ENCODE measurements at regions not wholly inside any gene's neighbourhood (a gene's known extent, or its start where the extent isn't known, plus 50 kb on each side); places are given as distances from the start of the nearest gene placed in this dataset.

GRCh38 chr7:125892434-125892833 is 962.8 kb upstream of the POT1 start:
- DNase-seq, result no peak
- no peak for ATAC-seq
- intact Hi-C loops (cut with DNase I), result no loop called here
- no peaks in the 10 kb centered on the region for H3K36me3 ChIP-seq
- H3K4me3 ChIP-seq, result no peak overlapping the region
- H3K9me3 ChIP-seq, result peaks cover 0 to 9% (median 0%) of the 10 kb centered on the region in 11 donors
- H3K4me1 ChIP-seq, result no peaks in the 10 kb centered on the region
- WGBS, 2 donors, result 76 to 77% methylated on average over 1 of the region's 1 CpG
- no peaks in the 10 kb centered on the region for H3K27me3 ChIP-seq
- H3K27ac ChIP-seq, result no peak overlapping the region
- TF ChIP-seq CTCF (IDR thresholded peaks at IDR 0.05), result no peak

- Histone ChIP-seq H3K36me3 (no peaks in the 10 kb centered on the region), H3K4me3 (no peak overlapping the region), H3K4me1 (no peaks in the 10 kb centered on the region), H3K27me3 (no peaks in the 10 kb centered on the region), H3K27ac (no peak overlapping the region), H3K9me3 (peaks cover 0 to 31% (median 0%) of the 10 kb centered on the region in 11 donors)
- intact Hi-C loops (cut with DNase I), result no loop called here
- no peak for ATAC-seq
- no peak for TF ChIP-seq CTCF (IDR thresholded peaks at IDR 0.05)
- 46 to 47% methylated on average over 6 of the region's 6 CpGs for WGBS, 2 donors
- DNase-seq, result no peak
Measured at GRCh38 chr7:125878988-125879387, 949.4 kb upstream of the POT1 start.

- WGBS, 2 donors, result 71 to 76% methylated on average over 2 of the region's 2 CpGs
- intact Hi-C loops (cut with DNase I), result no loop called here
Measured at GRCh38 chr7:125878235-125878956, 948.8 kb upstream of the POT1 start.

GRCh38 chr7:125877246-125877645 is 947.6 kb upstream of the POT1 start:
- no peaks in the 10 kb centered on the region for H3K27me3 ChIP-seq
- H3K27ac ChIP-seq, result no peak overlapping the region
- no peaks in the 10 kb centered on the region for H3K36me3 ChIP-seq
- H3K4me1 ChIP-seq, result no peaks in the 10 kb centered on the region
- ATAC-seq (no peak), DNase-seq (no peak)
- intact Hi-C loops (cut with DNase I), result no loop called here
- 66 to 78% methylated on average over 2 of the region's 2 CpGs for WGBS, 2 donors
- no peak overlapping the region for H3K4me3 ChIP-seq
- TF ChIP-seq CTCF (IDR thresholded peaks at IDR 0.05), result no peak
- peaks cover 0 to 31% (median 0%) of the 10 kb centered on the region in 11 donors for H3K9me3 ChIP-seq

More at GRCh38 chr7:125878235-125878956, 948.8 kb upstream of the POT1 start:
- DNase-seq (no peak), ATAC-seq (no peak)
- Histone ChIP-seq H3K4me1 (no peaks in the 10 kb centered on the region), H3K36me3 (no peaks in the 10 kb centered on the region), H3K9me3 (peaks cover 0 to 31% (median 0%) of the 10 kb centered on the region in 11 donors), H3K27ac (no peak overlapping the region), H3K4me3 (no peak overlapping the region), H3K27me3 (no peaks in the 10 kb centered on the region)
- no peak for TF ChIP-seq CTCF (IDR thresholded peaks at IDR 0.05)

Data from heart right ventricle (tissue), 16 donors.